ENCODE measurements at regions not wholly inside any gene's neighbourhood (a gene's known extent, or its start where the extent isn't known, plus 50 kb on each side); places are given as distances from the start of the nearest gene placed in this dataset.

DNA sequence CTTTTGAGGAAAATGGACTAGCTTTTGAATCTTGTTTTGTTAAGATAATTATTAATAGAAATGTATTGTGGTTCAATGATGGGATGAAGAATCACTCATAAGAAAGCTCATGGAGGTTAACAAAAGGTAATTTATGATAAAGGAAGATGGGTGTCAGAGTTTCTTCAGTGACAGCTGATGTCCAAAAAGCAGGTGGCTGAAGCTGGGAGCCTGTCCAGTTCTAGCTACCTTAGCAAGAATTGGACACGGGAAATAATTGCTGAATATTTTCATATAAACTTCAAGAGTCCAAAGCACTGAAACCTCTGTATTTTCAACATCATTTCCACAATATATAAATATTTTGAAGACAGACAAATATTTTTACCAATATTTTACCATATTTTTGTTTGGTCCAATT lies 1505.8 kb upstream of the SLC39A10 start:
- no peak for TF ChIP-seq CTCF (IDR thresholded peaks at IDR 0.05; ENCODE audit: insufficient read depth, low read length)
- H3K4me3 ChIP-seq (ENCODE audit: low read depth, low read length) = no peak overlapping the region
- DNase-seq (ENCODE audit: low read depth) = no peak

- TF ChIP-seq CTCF (IDR thresholded peaks at IDR 0.05; ENCODE audit: insufficient read depth, low read length) = no peak
- DNase-seq (ENCODE audit: low read depth) = no peak
- no peak overlapping the region for H3K4me3 ChIP-seq (ENCODE audit: low read depth, low read length)
Measured at GRCh38 chr2:194135463-194135862, 1521.6 kb upstream of the SLC39A10 start.

DNA sequence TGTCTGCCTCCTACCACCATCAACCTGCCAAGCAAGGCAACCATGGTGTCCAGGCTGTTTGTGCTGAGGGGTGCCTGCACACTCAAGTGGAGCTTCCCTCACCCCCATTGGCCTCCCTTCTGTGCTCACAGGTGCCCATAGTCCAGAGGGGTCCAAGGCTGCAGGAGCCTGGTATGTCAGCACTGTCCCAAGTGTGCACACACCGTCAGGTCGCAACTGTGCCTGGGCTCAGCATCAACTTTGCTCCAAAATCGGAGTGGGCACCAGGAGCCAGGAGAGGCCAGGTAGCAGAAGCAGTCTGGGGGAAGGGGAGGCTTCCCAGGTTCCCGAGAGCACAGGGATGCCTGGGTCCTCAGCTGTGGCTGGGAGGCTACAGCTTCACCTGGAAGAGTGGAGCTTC lies 1528.2 kb upstream of the SLC39A10 start:
- DNase-seq (ENCODE audit: low read depth) = no peak
- no peak for TF ChIP-seq CTCF (IDR thresholded peaks at IDR 0.05; ENCODE audit: insufficient read depth, low read length)

GRCh38 chr2:194126418-194126817 lies 1530.6 kb upstream of the SLC39A10 start:
- no peak overlapping the region for H3K4me3 ChIP-seq (ENCODE audit: low read depth, low read length)
- TF ChIP-seq CTCF (IDR thresholded peaks at IDR 0.05; ENCODE audit: insufficient read depth, low read length) = no peak
- DNase-seq (ENCODE audit: low read depth) = no peak

More for the DNA sequence above, 1528.2 kb upstream of the SLC39A10 start:
- no peak overlapping the region for H3K4me3 ChIP-seq (ENCODE audit: low read depth, low read length)

- no peak overlapping the region for H3K4me3 ChIP-seq (ENCODE audit: low read depth, low read length)
- DNase-seq (ENCODE audit: low read depth) = no peak
- TF ChIP-seq CTCF (IDR thresholded peaks at IDR 0.05; ENCODE audit: insufficient read depth, low read length) = no peak
Measured at GRCh38 chr2:194116861-194117260, 1540.2 kb upstream of the SLC39A10 start.

DNA sequence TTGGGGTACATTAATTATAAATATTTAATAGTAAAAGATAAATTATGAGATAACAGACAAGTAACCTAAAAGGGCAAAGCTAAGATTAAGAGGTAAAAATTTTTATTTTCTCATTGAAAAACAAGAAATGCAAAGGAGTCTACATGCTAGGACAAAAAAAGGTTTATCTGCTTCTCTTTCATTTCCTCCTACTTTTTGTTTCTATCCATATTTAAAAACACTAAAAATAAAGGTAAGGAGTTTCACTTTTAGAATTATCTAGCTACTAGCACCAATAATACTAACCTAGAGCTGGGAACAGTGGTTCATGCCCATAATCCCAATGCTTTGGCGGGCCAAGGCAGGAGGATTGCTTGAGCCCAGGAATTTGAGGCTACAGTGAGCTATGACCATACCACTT lies 1551.7 kb upstream of the SLC39A10 start:
- H3K4me3 ChIP-seq (ENCODE audit: low read depth, low read length) = no peak overlapping the region
- no peak for DNase-seq (ENCODE audit: low read depth)
- TF ChIP-seq CTCF (IDR thresholded peaks at IDR 0.05; ENCODE audit: insufficient read depth, low read length) = no peak

GRCh38 chr2:194104687-194105086 lies 1552.3 kb upstream of the SLC39A10 start:
- DNase-seq (ENCODE audit: low read depth) = no peak
- no peak for TF ChIP-seq CTCF (IDR thresholded peaks at IDR 0.05; ENCODE audit: insufficient read depth, low read length)
- H3K4me3 ChIP-seq (ENCODE audit: low read depth, low read length) = no peak overlapping the region

Data from fibroblast of the aortic adventitia (primary cell).